GM18511 (cell line): ENCODE measurements at regions not wholly inside any gene's neighbourhood (a gene's known extent, or its start where the extent isn't known, plus 50 kb on each side); places are given as distances from the start of the nearest gene placed in this dataset.

Experiments used
- ATAC-seq: cut with Tn5 transposase; IDR thresholded peaks from one replicate; pipeline ENCODE4 v1.9.1; 2021; ENCODE audit warnings: mild to moderate bottlenecking, moderate library complexity; ENCODE audit not compliant: unreplicated experiment

DNA sequence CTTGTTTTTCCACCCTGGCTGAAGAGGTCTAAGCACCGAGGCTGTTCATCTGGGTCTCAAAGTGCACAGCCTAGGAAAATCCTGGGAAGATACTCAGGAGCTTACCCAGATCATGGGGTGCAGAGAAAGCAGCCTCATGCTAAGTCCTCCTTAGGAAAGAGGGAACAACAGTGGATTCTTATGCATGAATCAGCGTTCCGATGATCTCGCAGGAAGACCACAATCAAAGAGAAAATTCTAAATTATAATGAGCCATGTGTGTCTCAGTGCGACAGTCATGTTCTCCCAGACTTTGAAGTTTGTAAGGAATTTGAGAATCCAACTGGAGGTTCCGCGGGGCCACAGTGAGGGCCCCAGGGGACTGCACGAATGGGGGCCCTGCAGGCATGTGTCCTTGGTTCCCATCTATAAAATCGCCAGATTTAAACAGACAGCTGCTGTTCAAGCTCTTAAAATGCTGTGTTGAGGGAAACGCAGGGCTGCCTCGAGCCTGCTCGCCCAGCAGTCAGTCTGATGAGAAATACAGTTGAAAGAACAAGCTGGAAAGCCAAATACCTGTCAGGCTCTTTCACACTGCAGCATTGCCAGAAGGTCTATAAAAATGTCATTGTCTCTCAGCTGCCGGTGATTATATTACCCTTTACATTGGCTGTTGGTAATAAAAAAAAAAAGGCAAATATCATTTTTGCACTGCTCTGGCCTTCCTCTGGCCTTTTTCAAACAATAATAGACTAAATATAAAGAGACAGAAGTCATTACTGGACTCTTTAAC, 152.1 kb downstream of the PMP22 start:
- ATAC-seq: no peak

DNA sequence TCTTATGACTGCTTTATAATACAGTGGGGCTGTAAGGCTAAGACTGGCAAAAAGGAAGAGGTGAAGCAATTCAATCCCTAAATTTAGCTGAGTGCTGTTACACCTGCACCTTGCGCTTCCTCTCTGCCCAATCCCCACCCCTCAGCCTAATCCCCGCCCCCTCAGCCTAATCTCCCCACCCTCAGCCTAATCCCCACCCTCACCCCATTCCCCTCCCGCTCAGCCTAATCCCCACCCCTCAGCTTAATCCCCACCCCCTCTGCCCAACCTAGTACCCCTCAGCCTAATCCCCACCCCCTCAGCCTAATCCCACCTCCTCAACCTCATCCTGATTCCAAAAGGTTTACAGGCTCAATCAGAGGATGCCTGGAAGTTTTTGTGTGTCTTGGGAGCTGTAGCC, 155.5 kb downstream of the PMP22 start:
- ATAC-seq: no peak

- ATAC-seq: no peak
Measured at GRCh38 chr17:15108992-15109391, 156.1 kb downstream of the PMP22 start.

- ATAC-seq: no peak
Measured at GRCh38 chr17:15106540-15106939, 158.6 kb downstream of the PMP22 start.

DNA sequence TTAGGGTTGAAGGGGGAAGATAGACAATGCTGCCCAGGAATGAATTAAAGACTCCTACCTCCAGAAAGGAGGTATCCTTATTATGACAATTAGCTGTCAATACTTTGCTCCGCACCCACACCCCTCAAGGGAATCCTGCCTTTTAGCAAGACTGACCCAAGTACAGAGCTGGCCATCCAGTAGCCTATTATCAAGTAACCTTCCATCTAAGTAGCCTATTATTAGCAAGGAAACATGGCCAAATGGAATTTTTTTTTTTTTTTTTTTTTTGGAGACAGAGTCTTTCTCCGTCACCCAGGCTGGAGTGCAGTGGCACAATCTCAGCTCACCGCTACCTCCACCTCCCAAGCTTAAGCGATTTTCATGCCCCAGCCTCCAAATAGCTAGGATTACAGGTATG, 161.3 kb downstream of the PMP22 start:
- ATAC-seq: no peak

- ATAC-seq: no peak
Measured at GRCh38 chr17:15101175-15101574, 164.0 kb downstream of the PMP22 start.

DNA sequence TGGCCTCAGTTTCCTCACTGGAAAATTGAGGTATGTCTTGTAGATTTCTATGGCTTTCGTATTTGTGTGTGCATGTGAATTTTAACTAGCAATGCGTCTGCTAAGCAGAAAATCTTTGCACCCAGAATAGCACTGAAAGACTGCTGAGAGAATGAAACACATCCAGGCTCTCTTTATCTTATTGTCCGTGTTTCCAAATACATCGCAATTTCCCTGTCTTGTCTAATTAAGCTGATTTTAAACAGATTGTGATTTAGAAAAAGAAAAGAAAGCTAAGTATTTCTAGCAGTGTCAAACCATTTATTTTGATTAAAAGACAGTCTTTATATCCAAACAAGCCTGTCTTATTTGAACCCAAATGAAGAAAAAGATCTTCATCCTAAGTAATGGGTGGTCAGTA, 168.6 kb downstream of the PMP22 start:
- no peak for ATAC-seq

DNA sequence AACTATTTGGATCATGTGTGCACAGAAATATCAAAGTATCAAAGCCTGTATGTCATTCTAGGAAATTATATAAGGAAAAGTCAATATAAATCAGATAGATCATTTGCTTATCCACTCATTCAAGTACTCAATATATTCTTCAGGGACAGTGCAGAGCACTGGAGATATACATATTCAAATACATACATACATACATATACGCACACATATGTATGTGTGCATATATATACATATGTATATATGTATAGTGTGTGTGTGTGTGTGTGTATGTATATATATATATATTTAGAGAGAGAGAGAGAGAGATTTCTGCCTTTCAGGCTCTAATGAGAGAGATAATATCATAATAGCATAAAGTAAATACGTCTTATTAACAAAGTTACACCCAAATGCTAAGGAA, 169.2 kb downstream of the PMP22 start:
- no peak for ATAC-seq

DNA sequence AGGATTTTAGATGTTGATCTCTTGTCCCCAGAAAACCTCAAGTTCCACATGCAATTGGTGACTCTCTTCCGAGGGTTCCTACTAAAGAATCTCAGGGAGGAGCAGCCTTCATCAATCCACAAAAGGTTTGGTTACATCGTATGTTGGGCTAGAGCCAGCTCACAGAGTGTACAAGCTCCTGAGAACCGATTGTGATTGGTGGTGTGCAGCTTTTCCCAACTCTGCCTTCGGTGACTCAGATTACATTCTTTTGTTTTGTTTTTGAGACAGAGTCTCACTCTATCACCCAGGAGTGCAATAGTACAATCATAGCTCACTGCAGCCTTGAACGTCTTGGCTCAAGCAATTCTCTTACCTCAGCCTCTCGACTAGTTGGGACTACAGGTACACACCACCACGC, 172.4 kb downstream of the PMP22 start:
- ATAC-seq: no peak

- ATAC-seq: no peak
Measured at GRCh38 chr17:15092261-15092660, 172.9 kb downstream of the PMP22 start.

DNA sequence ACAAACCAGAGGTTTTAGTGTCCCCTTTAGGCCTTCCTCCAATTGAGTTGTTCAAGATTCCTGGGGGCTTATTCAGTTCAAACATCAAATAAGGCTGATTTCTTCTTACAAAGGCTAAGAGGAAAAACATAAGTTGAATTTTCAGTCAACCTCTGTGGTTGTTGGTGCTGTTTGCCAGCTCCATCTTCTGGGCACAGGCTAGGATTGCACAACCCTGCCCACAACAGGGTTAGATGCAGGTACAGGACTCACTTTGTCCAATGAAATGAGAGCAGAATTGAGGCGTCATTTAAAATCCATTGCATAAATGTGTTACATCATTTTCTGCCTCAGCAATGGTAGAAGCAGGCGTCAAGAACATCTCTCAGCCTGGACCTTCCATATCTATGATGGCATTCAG, 173.3 kb downstream of the PMP22 start:
- ATAC-seq: no peak

DNA sequence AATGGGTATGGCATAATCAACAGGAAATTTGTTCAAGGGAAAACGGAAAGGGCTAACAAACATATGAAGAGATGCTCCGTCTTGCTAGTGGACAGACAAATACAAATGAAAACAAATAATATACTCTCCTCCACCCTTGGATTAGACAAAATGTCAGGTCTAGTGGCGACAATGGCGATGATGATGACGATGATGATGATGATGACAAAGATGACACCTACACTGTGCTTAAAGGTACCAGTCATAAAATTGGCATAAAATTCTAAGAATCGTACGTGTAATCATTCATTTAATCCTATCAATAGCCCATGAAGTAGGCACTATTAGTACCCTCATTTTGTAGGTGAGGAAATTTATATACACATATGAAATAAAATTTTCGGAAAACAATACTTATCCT, 174.6 kb downstream of the PMP22 start:
- no peak for ATAC-seq

- ATAC-seq: no peak
Measured at GRCh38 chr17:15087946-15088345, 177.2 kb downstream of the PMP22 start.

GRCh38 chr17:15086776-15087295, 178.3 kb downstream of the PMP22 start:
- no peak for ATAC-seq

DNA sequence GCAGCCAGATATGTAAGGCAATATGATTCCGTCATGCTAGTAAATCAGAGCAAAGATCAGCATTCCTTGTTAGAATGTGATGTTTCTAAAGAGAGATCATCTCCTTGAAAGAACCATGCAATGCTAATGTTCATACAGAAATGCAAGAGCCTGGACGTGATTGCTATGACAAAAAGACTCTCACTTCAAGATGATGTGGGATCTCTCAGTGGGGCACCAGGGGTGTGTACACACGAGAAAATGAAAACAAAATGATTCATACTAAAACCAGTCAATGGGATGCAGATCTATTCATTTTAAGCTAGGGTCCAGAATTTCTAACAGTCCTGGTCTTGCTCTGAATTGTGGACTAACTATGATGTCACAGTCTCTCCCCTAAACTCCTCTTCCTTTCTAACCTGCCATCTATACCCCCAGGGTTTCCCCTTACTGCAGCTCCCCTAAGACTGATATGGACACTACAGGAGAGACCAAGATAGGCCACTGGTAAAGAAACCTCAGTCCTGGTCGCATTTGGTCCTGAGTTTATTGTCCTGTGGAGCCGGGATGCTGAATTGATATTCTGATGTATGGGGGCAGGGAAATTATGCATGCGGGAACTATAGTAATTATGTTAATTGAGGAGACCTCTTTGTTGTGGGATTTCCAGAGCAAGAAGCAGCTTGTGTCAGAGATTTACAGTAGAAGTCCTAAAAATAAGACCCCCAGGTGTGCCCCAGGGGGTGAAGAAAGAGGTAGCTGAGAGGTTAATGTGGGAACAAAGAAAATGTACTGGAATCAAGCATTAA, 179.0 kb downstream of the PMP22 start:
- ATAC-seq: no peak

DNA sequence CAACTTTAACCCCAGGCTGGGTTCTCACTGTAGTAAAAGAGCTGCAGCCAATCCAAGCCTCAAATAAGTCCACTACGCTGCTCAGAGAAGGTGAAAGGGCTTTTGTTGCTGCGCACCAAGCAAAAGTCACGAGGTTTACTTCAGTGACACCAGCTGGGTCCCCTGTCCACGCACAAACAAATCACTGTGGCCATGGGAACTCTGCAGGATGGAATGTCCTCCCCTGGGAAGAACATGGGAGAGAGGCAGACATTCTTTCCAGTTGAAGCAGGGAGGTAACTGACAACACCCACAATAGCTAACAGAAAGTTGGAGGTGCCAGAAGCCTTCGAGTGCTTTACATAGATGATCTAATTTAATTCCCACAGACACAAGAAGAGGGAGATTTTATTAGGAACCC, 181.9 kb downstream of the PMP22 start:
- ATAC-seq: no peak

GRCh38 chr17:15081008-15081407, 184.1 kb downstream of the PMP22 start:
- no peak for ATAC-seq

DNA sequence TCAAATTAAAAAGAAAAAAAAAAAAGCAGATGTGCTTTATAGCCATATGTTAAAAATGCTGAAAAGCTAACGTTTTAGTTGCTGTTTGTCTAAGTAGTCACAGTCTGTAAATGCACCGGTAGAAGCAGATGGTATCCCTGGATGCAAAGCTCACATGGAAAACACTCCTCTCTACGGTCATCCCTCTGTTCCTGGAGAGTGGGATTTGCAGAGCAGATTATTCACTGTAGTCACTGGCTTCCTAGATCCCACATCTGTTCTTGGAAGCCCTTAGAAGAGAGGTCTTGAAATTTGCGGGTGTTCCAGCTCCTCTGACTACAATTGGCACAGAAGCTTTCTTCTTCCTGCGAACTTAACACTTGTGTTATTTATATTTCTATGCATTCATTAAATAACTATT, 186.6 kb downstream of the PMP22 start:
- ATAC-seq: no peak

DNA sequence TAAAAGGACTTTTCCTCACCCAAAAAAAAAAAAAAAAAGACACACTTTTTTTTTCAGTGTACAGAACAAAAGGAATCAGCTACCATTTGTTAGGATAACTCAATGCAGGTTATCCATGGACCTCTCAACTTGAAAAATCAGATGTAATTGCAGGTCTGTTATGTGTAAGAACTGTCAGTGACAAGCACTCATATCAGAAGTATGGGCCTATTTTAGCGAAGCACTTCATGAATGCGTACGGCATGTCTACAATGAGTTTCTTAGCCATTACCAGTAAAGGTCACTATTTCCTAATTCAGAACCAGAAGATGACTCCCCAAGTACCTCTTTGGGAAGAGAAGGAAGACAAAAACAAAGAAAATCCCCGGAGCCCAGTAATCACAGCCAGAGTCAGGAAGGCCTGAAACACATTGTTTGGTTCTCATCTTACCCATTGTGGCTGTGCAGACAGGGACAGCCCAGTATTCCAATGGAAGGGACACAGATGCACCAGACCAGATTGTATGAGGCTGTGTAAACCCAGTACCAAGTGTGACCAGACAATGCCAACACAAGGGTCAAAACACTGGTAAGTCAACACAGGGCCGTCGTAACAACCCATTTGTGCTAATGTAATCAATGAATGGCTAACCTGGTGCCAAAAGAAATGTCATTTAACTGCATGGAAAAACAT, 188.0 kb downstream of the PMP22 start:
- no peak for ATAC-seq

DNA sequence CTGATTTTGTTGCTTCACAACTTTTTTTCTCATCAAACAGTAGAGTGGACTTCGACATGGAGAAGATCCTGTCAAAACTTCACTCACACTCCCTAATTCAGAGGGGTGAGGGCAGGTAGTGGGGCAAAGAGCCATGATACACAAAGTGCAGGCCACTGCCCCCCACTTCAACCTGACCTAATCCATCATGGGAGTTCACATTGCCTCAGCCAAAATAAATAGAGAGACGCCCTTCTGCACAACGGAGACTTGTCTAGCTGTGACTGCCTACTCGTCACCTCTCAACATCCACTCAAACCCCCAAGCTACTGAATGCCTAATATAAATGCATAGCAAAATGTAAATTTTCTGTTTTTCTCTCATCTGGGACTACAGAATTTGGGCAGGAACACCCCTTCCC, 213.2 kb downstream of the PMP22 start:
- no peak for ATAC-seq

DNA sequence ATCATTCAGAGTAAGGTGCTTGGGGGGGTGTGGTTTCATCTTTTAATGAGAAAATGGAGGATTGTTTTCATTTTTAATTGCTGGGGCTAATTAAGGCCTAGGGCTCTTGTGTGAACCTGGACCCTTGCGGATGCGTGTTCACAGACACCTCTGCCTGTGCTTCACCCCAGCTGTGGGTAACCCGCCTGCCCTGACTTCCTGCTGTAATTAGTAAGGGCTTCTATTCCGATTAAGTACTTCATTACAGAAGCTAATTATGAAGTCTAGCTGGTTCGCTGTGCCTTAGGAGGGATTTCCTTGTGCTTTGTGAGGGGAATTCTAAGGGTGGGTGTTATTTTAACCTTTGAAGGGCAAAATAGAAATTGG, 215.3 kb downstream of the PMP22 start:
- ATAC-seq: no peak
